ENCODE measurements at regions not wholly inside any gene's neighbourhood (a gene's known extent, or its start where the extent isn't known, plus 50 kb on each side); places are given as distances from the start of the nearest gene placed in this dataset.
"Not testable (repeated sequence)": the region's sequence is repeated elsewhere in the genome, so short reads cannot be mapped to it uniquely, and the experiment has no call there.

- DNase-seq (ENCODE audit: low spot score), result no peak
These were observed 477.0 kb downstream of the C6orf118 start for GRCh38 chr6:164832410-164832809.

GRCh38 chr6:164827537-164827936 lies 481.9 kb downstream of the C6orf118 start:
- DNase-seq (ENCODE audit: low spot score), result no peak

GRCh38 chr6:164826831-164827468 lies 482.5 kb downstream of the C6orf118 start:
- DNase-seq (ENCODE audit: low spot score), result no peak

GRCh38 chr6:164825386-164825785 lies 484.0 kb downstream of the C6orf118 start:
- DNase-seq (ENCODE audit: low spot score), result no peak

DNA sequence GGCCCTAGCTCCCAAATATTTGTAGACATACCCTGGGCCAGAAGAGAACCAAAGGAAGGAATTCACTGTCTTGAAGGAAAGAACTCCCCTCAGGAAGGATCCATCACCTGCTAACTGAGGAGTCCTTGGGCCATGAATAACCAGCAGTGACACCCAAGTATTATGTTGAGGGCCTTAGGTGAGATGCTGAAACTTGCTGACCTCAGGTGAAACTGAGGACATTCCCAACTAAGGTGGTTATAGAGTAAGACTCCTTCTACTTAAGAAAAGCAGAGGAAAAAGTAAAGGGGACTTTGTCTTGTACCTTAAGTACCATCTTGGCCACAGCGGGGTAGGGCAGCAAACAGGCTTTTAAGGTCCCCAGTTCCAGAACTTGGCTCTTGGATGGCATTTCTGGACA lies 491.7 kb downstream of the C6orf118 start:
- DNase-seq (ENCODE audit: low spot score), result no peak

GRCh38 chr6:164812706-164813105 lies 496.7 kb downstream of the C6orf118 start:
- no peak for DNase-seq (ENCODE audit: low spot score)

- no peak for DNase-seq (ENCODE audit: low spot score)
These were observed 502.3 kb downstream of the C6orf118 start for GRCh38 chr6:164807125-164807524.

GRCh38 chr6:164795056-164795815 lies 514.2 kb downstream of the C6orf118 start:
- DNase-seq (ENCODE audit: low spot score), result no peak

DNA sequence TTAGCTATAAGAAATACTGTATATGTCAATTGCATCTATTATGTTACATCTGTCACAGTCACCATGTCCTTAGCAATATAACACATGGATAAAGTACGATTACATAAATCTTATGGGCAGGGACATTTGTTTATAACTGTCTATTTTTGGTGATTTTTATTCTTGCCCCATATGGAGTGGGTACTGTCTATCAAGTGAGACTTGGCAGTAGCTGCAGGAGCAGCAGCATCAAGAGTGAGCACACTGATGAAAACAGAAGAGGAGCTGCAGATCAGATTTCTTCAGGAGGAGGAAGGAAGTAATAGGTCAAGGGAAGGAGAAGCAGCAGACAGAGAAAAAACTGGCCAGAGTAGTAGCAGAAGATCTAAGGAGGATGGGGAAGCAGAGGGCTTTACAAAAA lies 516.7 kb downstream of the C6orf118 start:
- no peak for DNase-seq (ENCODE audit: low spot score)

DNA sequence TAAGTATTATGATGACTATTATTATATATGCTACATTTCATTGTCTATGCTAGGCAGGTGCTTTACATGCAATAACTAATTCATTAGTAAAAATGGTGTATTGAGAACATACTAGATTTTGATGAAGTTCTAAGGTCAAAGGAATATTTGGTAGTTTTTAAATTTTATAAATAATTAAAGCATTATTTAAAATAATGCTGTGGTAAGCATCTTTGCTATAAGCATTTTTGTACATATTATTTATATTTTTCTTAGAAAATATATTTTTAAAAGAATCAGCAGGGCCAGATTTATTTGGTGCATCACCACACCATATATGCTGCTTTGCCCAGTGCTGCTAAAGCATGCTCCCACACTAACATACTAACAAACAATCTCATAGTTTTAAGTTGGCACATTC lies 517.9 kb downstream of the C6orf118 start:
- no peak for DNase-seq (ENCODE audit: low spot score)

DNA sequence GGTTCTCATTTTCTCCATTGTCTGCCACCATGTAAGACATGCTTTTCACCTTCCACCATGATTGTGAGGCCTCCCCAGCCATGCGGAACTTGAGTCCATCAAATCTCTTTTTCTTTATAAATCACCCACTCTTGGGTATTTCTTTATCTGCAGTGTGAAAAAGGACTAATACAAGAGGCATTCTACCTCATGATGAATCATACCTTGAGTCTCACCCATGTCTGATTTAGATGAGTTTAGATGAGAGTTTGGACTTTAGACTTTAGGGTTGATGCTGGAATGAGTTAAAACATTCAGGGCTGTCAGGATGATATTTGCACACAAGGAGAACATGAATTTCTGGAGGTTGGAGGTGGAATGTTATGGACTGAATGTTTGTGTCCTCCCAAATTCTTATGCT lies 545.6 kb downstream of the C6orf118 start:
- DNase-seq (ENCODE audit: low spot score), result no peak

DNA sequence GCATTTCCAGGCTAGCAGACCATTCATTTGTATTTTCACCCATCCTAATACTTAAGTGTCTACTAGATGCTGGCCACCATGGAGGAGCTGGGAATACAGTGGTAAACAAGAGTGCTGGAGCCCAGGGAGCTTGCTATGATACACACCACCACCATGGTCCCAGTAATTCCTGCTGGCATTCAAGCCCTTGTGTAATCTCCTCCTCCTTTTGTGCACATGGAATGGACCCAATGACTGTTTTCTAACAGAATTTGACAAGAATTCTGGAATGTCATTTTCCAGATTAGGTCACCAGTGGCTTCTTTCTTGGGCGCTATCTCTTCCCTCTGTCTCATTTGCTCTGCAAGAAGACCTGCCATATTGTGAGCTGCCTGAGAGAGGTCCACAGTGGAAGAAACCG lies 552.0 kb downstream of the C6orf118 start:
- no peak for DNase-seq (ENCODE audit: low spot score)

- no peak for DNase-seq (ENCODE audit: low spot score)
These were observed 552.7 kb downstream of the C6orf118 start for GRCh38 chr6:164756723-164757122.

GRCh38 chr6:164756142-164756541 lies 553.3 kb downstream of the C6orf118 start:
- no peak for DNase-seq (ENCODE audit: low spot score)

GRCh38 chr6:164753517-164753916 lies 555.9 kb downstream of the C6orf118 start:
- no peak for DNase-seq (ENCODE audit: low spot score)

- DNase-seq (ENCODE audit: low spot score), result no peak
These were observed 558.0 kb downstream of the C6orf118 start for GRCh38 chr6:164751395-164751794.

DNA sequence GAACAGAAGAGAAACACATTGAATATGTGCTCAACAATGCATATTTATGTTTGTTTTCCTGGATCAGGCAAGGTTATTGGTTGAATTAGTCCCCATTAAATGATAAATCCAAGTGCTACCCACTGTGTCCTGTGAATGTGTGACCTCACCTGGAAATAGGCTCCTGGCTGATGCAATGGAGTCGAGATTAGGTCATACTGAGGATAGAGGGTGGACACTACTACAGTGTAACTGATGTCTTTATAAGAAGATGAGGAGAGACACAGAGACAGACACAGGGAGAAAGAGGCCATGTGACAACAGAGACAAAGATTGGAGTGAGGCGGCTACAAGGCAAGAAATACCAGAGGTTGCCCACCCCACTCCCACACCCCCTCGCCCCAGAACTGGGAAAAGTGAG lies 559.3 kb downstream of the C6orf118 start:
- DNase-seq (ENCODE audit: low spot score), result no peak

DNA sequence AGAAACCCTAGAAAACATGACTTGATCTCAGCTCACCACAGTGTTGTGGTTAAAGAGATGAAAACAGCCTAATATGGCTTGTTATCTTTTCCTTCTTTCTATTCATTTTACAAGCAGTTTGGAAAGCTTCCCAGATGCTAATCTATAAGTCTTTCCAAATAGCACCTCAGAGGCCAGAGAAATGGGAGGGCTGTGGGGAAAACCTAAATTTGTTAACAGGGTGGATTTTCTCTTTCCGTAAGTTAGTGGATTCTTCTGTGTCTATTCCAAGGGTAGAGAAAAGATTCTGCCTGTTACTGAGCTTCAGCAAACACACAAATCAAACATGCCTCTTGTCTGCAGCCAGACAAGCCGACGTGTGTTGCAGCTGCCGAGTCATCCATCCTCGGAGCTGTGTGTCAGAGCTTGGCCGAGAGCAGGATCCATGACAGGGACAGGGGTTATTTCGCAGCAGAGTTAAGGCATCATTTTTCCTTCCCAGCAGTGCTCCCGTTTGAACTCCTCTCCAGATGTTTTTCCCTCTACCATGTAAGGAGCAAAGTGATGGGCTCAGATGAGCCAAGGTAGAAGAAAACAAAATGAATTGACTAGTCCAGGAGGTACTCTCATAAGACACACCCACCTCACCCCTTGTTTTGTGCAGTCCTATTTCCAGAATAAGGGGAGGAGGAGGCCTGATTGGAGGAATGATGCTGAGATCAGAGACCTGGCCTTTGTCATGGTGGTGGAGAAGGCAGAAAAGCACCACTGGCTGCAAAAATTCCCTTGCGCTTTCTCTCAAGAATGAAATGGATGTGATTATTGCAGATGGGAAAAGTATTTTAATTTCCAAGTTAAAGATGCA lies 560.0 kb downstream of the C6orf118 start:
- peak; percentile 46 for DNase-seq (ENCODE audit: low spot score)

DNA sequence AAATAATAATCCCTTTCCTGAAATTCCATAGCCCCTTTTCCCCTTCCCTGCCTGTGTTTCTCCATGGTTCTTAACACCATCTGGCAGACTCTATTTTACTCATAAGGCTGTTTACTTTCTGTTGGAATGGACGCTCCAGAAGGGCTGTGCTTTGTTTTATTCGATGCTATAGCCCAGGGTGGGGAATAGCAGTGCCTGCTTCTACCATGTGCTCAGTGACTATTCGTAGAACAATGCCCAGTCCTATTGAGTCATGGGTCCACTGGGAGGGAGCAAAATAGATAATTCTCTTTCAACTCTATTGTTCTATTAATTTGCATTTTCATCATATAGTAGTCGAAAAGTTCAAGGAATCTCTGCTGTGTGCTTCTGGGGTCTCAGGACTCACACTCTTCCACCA lies 565.1 kb downstream of the C6orf118 start:
- no peak for DNase-seq (ENCODE audit: low spot score)

DNA sequence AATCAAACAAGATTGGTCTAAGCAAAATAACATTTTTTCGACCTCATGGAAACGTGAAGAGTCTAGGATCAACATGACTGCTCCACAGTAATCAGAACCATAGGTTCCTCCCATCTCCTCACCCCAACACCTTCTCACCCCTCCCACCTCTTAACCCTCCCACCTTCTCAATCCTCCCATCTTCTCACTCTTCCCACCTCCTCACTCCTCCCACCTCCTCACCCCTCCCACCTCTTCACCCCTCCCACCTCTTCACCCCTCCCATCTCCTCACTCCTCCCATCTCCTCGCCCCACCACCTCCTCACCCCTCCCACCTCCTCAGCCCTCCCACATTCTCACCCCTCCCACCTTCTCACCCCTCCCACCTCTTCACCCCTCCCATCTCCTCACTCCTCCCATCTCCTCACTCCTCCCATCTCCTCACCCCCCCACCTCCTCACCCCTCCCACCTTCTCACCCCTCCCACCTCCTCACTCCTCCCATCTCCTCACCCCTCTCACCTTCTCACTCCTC lies 567.4 kb downstream of the C6orf118 start:
- no peak for DNase-seq (ENCODE audit: low spot score)

- not testable (repeated sequence) for DNase-seq (ENCODE audit: low spot score)
These were observed 573.3 kb downstream of the C6orf118 start for GRCh38 chr6:164736090-164736489.

- no peak for DNase-seq (ENCODE audit: low spot score)
These were observed 577.9 kb downstream of the C6orf118 start for GRCh38 chr6:164731539-164731938.

Data from umbilical cord (tissue), 1 donor.